ENCODE measurements at regions not wholly inside any gene's neighbourhood (a gene's known extent, or its start where the extent isn't known, plus 50 kb on each side); places are given as distances from the start of the nearest gene placed in this dataset.
"Not testable (repeated sequence)": the region's sequence is repeated elsewhere in the genome, so short reads cannot be mapped to it uniquely, and the experiment has no call there.

DNA sequence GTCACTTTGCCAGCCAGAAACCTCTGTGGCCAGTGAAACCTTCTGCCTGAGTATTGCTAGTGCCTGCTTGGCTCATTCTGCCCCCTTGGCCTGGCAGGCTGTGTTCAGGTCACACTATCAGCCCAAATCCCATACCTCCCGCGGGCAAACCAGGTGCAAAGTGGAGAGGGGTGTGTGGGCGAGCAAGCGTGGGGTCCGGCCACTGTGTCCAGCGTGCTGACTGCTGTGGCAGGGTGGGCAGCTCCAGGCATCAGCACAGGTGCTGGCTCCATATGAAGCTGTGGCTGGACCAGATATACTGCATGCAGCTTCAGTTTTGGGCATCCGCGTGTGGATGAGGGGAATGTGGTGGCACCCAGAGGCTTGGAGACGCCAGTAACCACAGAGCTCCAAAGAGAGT is 576.5 kb upstream of the EDIL3 start:
- TF ChIP-seq, protein P1, sequence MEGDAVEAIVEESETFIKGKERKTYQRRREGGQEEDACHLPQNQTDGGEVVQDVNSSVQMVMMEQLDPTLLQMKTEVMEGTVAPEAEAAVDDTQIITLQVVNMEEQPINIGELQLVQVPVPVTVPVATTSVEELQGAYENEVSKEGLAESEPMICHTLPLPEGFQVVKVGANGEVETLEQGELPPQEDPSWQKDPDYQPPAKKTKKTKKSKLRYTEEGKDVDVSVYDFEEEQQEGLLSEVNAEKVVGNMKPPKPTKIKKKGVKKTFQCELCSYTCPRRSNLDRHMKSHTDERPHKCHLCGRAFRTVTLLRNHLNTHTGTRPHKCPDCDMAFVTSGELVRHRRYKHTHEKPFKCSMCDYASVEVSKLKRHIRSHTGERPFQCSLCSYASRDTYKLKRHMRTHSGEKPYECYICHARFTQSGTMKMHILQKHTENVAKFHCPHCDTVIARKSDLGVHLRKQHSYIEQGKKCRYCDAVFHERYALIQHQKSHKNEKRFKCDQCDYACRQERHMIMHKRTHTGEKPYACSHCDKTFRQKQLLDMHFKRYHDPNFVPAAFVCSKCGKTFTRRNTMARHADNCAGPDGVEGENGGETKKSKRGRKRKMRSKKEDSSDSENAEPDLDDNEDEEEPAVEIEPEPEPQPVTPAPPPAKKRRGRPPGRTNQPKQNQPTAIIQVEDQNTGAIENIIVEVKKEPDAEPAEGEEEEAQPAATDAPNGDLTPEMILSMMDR (IDR thresholded peaks at IDR 0.05; ENCODE audit: low read depth, low read length, missing control alignments): no peak
- no peak overlapping the region for H3K4me3 ChIP-seq (ENCODE audit: low read depth, low read length)
- DNase-seq (ENCODE audit: low read depth): no peak
- in situ Hi-C loops (cut with HindIII; ENCODE audit: low sequenced_read_pairs): no loop called here

DNA sequence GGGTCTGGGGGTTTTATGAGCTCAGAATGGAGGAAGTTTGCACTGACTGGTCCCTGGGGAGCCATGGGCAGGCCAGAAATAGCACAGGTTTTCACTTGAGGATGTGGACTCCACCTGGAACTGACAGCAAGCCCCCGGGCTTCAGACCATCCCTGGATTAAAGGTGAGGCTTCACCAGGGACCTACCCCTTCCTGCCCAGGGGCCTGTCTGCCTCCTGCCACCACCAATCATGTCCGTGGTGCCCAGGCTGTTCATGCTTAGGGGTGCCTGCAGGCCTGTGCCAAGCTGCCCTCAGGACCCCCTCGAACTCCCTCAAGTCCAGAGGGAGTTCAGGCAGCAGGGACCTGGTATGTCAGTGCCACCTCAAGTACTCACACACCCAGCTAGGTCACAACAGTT is 577.2 kb upstream of the EDIL3 start:
- TF ChIP-seq, protein P1 (IDR thresholded peaks at IDR 0.05; ENCODE audit: low read depth, low read length, missing control alignments): no peak
- H3K4me3 ChIP-seq (ENCODE audit: low read depth, low read length): no peak overlapping the region
- no peak for DNase-seq (ENCODE audit: low read depth)
- in situ Hi-C loops (cut with HindIII; ENCODE audit: low sequenced_read_pairs): no loop called here

DNA sequence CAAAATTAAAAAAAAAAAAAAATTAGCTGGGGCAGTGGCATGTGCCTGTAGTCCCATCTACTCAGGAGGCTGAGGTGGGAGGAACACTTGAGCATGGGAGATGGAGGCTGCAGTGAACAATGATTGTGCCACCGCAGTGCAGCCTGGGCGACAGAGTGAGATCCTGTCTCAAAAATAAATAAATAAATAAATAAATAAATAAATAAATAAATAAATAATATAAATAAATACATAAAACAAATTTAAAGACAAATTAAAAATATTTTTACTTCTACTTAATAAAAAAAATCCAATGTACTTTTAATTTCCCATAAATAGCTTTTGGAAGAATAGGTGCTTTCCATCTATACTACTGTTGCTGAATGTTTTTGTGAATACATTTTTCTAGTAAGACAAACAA is 598.4 kb upstream of the EDIL3 start:
- H3K4me3 ChIP-seq (ENCODE audit: low read depth, low read length): no peak overlapping the region
- TF ChIP-seq, protein P1 (IDR thresholded peaks at IDR 0.05; ENCODE audit: low read depth, low read length, missing control alignments): no peak
- in situ Hi-C loops (cut with HindIII; ENCODE audit: low sequenced_read_pairs): no loop called here
- no peak for DNase-seq (ENCODE audit: low read depth)

DNA sequence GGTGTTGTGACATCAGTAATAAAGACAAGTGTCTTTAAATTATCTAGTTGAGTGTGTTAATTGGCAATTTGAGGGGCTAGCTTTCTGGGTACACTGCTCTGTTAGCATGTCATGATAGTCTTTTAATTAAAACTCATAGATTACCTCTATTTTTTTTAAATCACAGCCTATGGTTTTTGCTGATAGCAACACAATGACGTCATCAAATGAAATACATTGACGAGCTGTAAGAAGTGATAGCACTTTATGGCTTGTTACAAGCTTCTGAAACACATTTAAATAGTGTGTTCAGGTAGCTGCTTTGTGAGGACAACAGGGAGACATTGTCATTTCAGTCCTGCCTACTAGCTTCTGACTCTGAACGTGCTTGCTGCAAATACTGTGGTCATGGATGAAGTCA is 600.5 kb upstream of the EDIL3 start:
- DNase-seq (ENCODE audit: low read depth): no peak
- no peak overlapping the region for H3K4me3 ChIP-seq (ENCODE audit: low read depth, low read length)
- in situ Hi-C loops (cut with HindIII; ENCODE audit: low sequenced_read_pairs): no loop called here
- TF ChIP-seq, protein P1 (IDR thresholded peaks at IDR 0.05; ENCODE audit: low read depth, low read length, missing control alignments): no peak

DNA sequence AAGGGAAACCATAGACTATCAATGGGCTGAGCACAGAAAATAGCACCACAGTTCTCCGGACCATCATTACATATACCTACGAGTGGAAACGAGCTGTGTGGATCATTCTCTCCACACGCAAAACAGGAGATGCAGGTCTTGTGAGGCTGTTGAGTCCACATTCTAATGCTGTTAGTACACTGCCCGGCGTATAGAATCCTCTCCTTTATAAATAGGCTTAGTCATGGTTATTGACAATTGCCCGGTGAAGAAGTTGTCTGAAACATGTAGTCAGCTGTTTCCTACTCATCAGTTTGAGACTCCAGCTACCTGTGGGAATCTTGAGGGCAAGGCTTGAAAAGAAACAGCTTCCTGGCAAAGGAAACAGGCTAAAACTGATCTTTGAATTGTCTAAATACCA is 602.0 kb upstream of the EDIL3 start:
- DNase-seq (ENCODE audit: low read depth): no peak
- no peak overlapping the region for H3K4me3 ChIP-seq (ENCODE audit: low read depth, low read length)
- in situ Hi-C loops (cut with HindIII; ENCODE audit: low sequenced_read_pairs): no loop called here
- TF ChIP-seq, protein P1 (IDR thresholded peaks at IDR 0.05; ENCODE audit: low read depth, low read length, missing control alignments): no peak

DNA sequence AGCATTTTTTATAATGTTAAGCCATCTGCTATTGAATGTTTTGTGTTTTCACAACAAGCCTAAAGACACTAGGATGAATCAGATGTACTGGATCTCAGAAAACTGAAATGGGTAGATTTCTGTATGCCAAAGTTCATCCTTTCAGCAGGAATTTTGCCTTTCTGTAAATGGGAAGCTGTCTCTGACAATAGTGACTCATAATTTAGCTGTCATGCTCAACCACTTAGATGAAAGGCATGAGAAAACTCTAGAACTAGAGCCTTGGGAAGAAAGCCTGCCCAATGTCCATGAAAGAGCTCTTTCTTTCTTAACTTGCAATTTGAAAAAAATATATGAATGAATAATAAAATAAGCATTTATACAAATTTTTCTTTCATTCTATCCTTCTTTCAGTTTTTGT is 616.0 kb upstream of the EDIL3 start:
- H3K4me3 ChIP-seq (ENCODE audit: low read depth, low read length): no peak overlapping the region
- in situ Hi-C loops (cut with HindIII; ENCODE audit: low sequenced_read_pairs): no loop called here

DNA sequence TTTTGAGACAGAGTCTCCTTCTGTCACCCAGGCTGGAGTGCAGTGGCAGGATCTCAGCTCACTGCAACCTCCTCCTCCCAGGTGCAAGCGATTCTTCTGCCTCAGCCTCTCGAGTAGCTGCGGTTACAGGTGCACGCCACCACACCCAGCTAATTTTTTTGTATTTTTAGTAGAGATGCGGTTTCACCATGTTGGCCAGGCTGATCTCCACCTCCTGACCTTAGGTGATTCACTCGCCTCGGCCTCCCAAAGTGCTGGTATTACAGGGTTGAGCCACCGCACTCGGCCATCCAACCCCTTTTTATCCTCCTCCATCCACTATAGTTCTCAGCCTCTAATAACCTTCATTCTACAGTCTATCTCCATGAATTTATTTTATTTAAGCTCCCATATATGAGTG is 617.3 kb upstream of the EDIL3 start:
- DNase-seq (ENCODE audit: low read depth); H3K4me3 ChIP-seq (ENCODE audit: low read depth, low read length); in situ Hi-C loops (cut with HindIII; ENCODE audit: low sequenced_read_pairs): not testable (repeated sequence)

More for the DNA sequence above, 616.0 kb upstream of the EDIL3 start:
- TF ChIP-seq, protein P1 (IDR thresholded peaks at IDR 0.05; ENCODE audit: low read depth, low read length, missing control alignments): no peak
- DNase-seq (ENCODE audit: low read depth): peak; percentile 1
